Activated CD8-positive, alpha-beta T cell treated with anti-CD3 and anti-CD28 coated beads, Interleukin-2, amount 10 ng/mL, durations not matched to agents 7 days and 5 days (primary cell): ENCODE measurements at regions not wholly inside any gene's neighbourhood (a gene's known extent, or its start where the extent isn't known, plus 50 kb on each side); places are given as distances from the start of the nearest gene placed in this dataset.

Experiments used
- ATAC-seq: fragments of 150-1000 bp; cut with Tn5 transposase; one replicate; pipeline ENCODE4 v1.10.0; 2021; ENCODE audit warnings: moderate library complexity
- CTCF ChIA-PET: fragments of 350-600 bp; sonication (Branson Sonifier 250); formaldehyde crosslinking; loops from one replicate; lab custom pipeline; 2021; ENCODE audit warnings: antibody characterized with exemption; lab: Charles Lee
- POLR2A ChIA-PET: fragments of 350-600 bp; sonication (Branson Sonifier 250); formaldehyde crosslinking; loops from one replicate; lab custom pipeline; 2021; ENCODE audit warnings: antibody characterized with exemption; lab: Charles Lee
- DNase-seq: peaks from one replicate; pipeline ENCODE4 v3.0.0-alpha.2; 2020
- H3K27ac Mint-ChIP-seq: one replicate; pipeline ENCODE4 v1.8.0; 2021; ENCODE audit warnings: mild to moderate bottlenecking, mixed read lengths
- H3K27me3 Mint-ChIP-seq: one replicate; pipeline ENCODE4 v1.8.0; 2021; ENCODE audit warnings: low read depth, mixed read lengths
- H3K36me3 Mint-ChIP-seq: one replicate; pipeline ENCODE4 v1.8.0; 2021; ENCODE audit warnings: low read depth, mixed read lengths
- H3K4me1 Mint-ChIP-seq: one replicate; pipeline ENCODE4 v1.8.0; 2021; ENCODE audit warnings: low read depth, mixed read lengths
- H3K4me3 Mint-ChIP-seq: one replicate; pipeline ENCODE4 v1.8.0; 2021; ENCODE audit warnings: mild to moderate bottlenecking, mixed read lengths
- H3K9me3 Mint-ChIP-seq: one replicate; pipeline ENCODE4 v1.8.0; 2022; ENCODE audit warnings: mixed read lengths; ENCODE audit not compliant: insufficient read depth

- ChIA-PET CTCF (interaction anchor here (1.2 to 1.4 kb wide), 3 partner anchors 228 to 336 kb away, joined by 3 to 6 read pairs (median 3); no protein-coding TSS in a partner anchor), POLR2A (no interaction called here)
- Mint-ChIP-seq H3K27me3 (no peaks in the 10 kb centered on the region), H3K36me3 (no peaks in the 10 kb centered on the region), H3K27ac (no peak overlapping the region), H3K4me3 (no peak overlapping the region), H3K9me3 (no peaks in the 10 kb centered on the region), H3K4me1 (no peaks in the 10 kb centered on the region)
- DNase-seq = no peak
- ATAC-seq = no peak
These were observed 87.5 kb upstream of the RIOK3 start for GRCh38 chr18:23365602-23366001.

- H3K36me3 Mint-ChIP-seq = no peaks in the 10 kb centered on the region
- H3K4me1 Mint-ChIP-seq = no peaks in the 10 kb centered on the region
- POLR2A ChIA-PET = interaction anchor here (1.4 kb wide), 1 partner anchor 30 kb away, joined by 3 read pairs; no protein-coding TSS in a partner anchor
- ATAC-seq = no peak
- H3K27ac Mint-ChIP-seq = no peak overlapping the region
- H3K4me3 Mint-ChIP-seq = no peak overlapping the region
- H3K27me3 Mint-ChIP-seq = no peaks in the 10 kb centered on the region
- no peak for DNase-seq
- no peaks in the 10 kb centered on the region for H3K9me3 Mint-ChIP-seq
- CTCF ChIA-PET = interaction anchor here (0.6 kb wide), 1 partner anchor 11 kb away, joined by 3 read pairs; no protein-coding TSS in a partner anchor
These were observed 83.8 kb upstream of the RIOK3 start for GRCh38 chr18:23369266-23369665.

- Mint-ChIP-seq H3K4me1 (peaks cover 9% of the 10 kb centered on the region), H3K27ac (no peak overlapping the region), H3K27me3 (no peaks in the 10 kb centered on the region), H3K9me3 (no peaks in the 10 kb centered on the region), H3K36me3 (no peaks in the 10 kb centered on the region), H3K4me3 (no peak overlapping the region)
- no peak for DNase-seq
- no peak for ATAC-seq
- CTCF ChIA-PET = no interaction called here
- POLR2A ChIA-PET = no interaction called here
These were observed 79.5 kb upstream of the RIOK3 start for GRCh38 chr18:23373570-23373969.

GRCh38 chr18:23377669-23378301, 75.3 kb upstream of the RIOK3 start:
- H3K36me3 Mint-ChIP-seq = no peaks in the 10 kb centered on the region
- ChIA-PET CTCF (interaction anchor here (0.9 to 1.9 kb wide), 11 partner anchors 21 to 368 kb away, joined by 3 to 12 read pairs (median 3); no protein-coding TSS in a partner anchor), POLR2A (no interaction called here)
- ATAC-seq = no peak
- no peak overlapping the region for H3K27ac Mint-ChIP-seq
- H3K4me1 Mint-ChIP-seq = peaks cover 12% of the 10 kb centered on the region
- no peak for DNase-seq
- H3K9me3 Mint-ChIP-seq = no peaks in the 10 kb centered on the region
- H3K27me3 Mint-ChIP-seq = no peaks in the 10 kb centered on the region
- H3K4me3 Mint-ChIP-seq = no peak overlapping the region

- DNase-seq (no peak), ATAC-seq (no peak)
- Mint-ChIP-seq H3K36me3 (no peaks in the 10 kb centered on the region), H3K27ac (no peak overlapping the region), H3K4me3 (no peak overlapping the region), H3K27me3 (no peaks in the 10 kb centered on the region), H3K4me1 (peaks cover 12% of the 10 kb centered on the region), H3K9me3 (no peaks in the 10 kb centered on the region)
- ChIA-PET POLR2A (no interaction called here), CTCF (interaction anchor here (0.9 to 1.9 kb wide), 9 partner anchors 34 to 368 kb away, joined by 3 to 12 read pairs (median 4); no protein-coding TSS in a partner anchor)
These were observed 74.8 kb upstream of the RIOK3 start for GRCh38 chr18:23378302-23378686.

- ATAC-seq (no peak), DNase-seq (no peak)
- no peak overlapping the region for H3K4me3 Mint-ChIP-seq
- H3K36me3 Mint-ChIP-seq = peaks cover 3% of the 10 kb centered on the region
- ChIA-PET POLR2A (no interaction called here), CTCF (interaction anchor here (0.6 to 2.0 kb wide), 8 partner anchors 11 to 250 kb away, joined by 3 to 7 read pairs (median 3); no protein-coding TSS in a partner anchor)
- H3K27ac Mint-ChIP-seq = no peak overlapping the region
- no peaks in the 10 kb centered on the region for H3K9me3 Mint-ChIP-seq
- no peaks in the 10 kb centered on the region for H3K27me3 Mint-ChIP-seq
- peaks cover 21% of the 10 kb centered on the region for H3K4me1 Mint-ChIP-seq
These were observed 73.0 kb upstream of the RIOK3 start for GRCh38 chr18:23380001-23380550.

GRCh38 chr18:23380817-23381216, 72.3 kb upstream of the RIOK3 start:
- no peak for DNase-seq
- H3K4me3 Mint-ChIP-seq = no peak overlapping the region
- peaks cover 7% of the 10 kb centered on the region for H3K36me3 Mint-ChIP-seq
- H3K27me3 Mint-ChIP-seq = no peaks in the 10 kb centered on the region
- no peak for ATAC-seq
- peaks cover 27% of the 10 kb centered on the region for H3K4me1 Mint-ChIP-seq
- ChIA-PET POLR2A (no interaction called here), CTCF (interaction anchor here (0.6 to 2.0 kb wide), 5 partner anchors 12 to 250 kb away, joined by 3 to 7 read pairs (median 3); no protein-coding TSS in a partner anchor)
- no peaks in the 10 kb centered on the region for H3K9me3 Mint-ChIP-seq
- no peak overlapping the region for H3K27ac Mint-ChIP-seq

GRCh38 chr18:23383494-23383893, 69.6 kb upstream of the RIOK3 start:
- ChIA-PET POLR2A (no interaction called here), CTCF (no interaction called here)
- peaks cover 7% of the 10 kb centered on the region for H3K36me3 Mint-ChIP-seq
- H3K4me3 Mint-ChIP-seq = no peak overlapping the region
- H3K9me3 Mint-ChIP-seq = no peaks in the 10 kb centered on the region
- DNase-seq = no peak
- peak overlapping the region; percentile 4 for H3K27ac Mint-ChIP-seq
- no peak for ATAC-seq
- peaks cover 18% of the 10 kb centered on the region for H3K4me1 Mint-ChIP-seq
- no peaks in the 10 kb centered on the region for H3K27me3 Mint-ChIP-seq

GRCh38 chr18:23384778-23385736, 68.0 kb upstream of the RIOK3 start:
- H3K27ac Mint-ChIP-seq = peak overlapping the region; percentile 75
- peaks cover 9% of the 10 kb centered on the region for H3K36me3 Mint-ChIP-seq
- H3K4me1 Mint-ChIP-seq = peaks cover 14% of the 10 kb centered on the region
- DNase-seq (no peak), ATAC-seq (no peak)
- no peaks in the 10 kb centered on the region for H3K27me3 Mint-ChIP-seq
- ChIA-PET POLR2A (interaction anchor here (0.7 kb wide), 1 partner anchor 272 kb away, joined by 3 read pairs; no protein-coding TSS in a partner anchor), CTCF (interaction anchor here (1.5 to 1.9 kb wide), 3 partner anchors 27 to 282 kb away, joined by 3 to 4 read pairs (median 3); no protein-coding TSS in a partner anchor)
- no peak overlapping the region for H3K4me3 Mint-ChIP-seq
- no peaks in the 10 kb centered on the region for H3K9me3 Mint-ChIP-seq

GRCh38 chr18:23386317-23386716, 66.8 kb upstream of the RIOK3 start:
- no peaks in the 10 kb centered on the region for H3K9me3 Mint-ChIP-seq
- ATAC-seq (no peak), DNase-seq (no peak)
- H3K4me1 Mint-ChIP-seq = peaks cover 14% of the 10 kb centered on the region
- peak overlapping the region; percentile 25 for H3K27ac Mint-ChIP-seq
- no peaks in the 10 kb centered on the region for H3K27me3 Mint-ChIP-seq
- CTCF ChIA-PET = no interaction called here
- no peak overlapping the region for H3K4me3 Mint-ChIP-seq
- POLR2A ChIA-PET = no interaction called here
- H3K36me3 Mint-ChIP-seq = peaks cover 9% of the 10 kb centered on the region

- Mint-ChIP-seq H3K4me3 (no peak overlapping the region), H3K36me3 (peaks cover 9% of the 10 kb centered on the region), H3K27ac (no peak overlapping the region), H3K4me1 (peaks cover 14% of the 10 kb centered on the region), H3K9me3 (no peaks in the 10 kb centered on the region), H3K27me3 (no peaks in the 10 kb centered on the region)
- ChIA-PET CTCF (interaction anchor here (1.1 to 1.3 kb wide), 2 partner anchors 24 to 256 kb away, joined by 3 read pairs; no protein-coding TSS in a partner anchor), POLR2A (interaction anchor here (0.6 kb wide), 1 partner anchor 295 kb away, joined by 5 read pairs; no protein-coding TSS in a partner anchor)
- no peak for DNase-seq
- ATAC-seq = no peak
These were observed 65.8 kb upstream of the RIOK3 start for GRCh38 chr18:23387265-23387664.
